ACC112 (cell line): ENCODE measurements at regions not wholly inside any gene's neighbourhood (a gene's known extent, or its start where the extent isn't known, plus 50 kb on each side); places are given as distances from the start of the nearest gene placed in this dataset.
A peak's percentile ranks its signal among the peaks of the same experiment; 100 is the strongest.

Experiments used
- H2AFZ ChIP-seq: fragments of 200-600 bp; sonication (generic); one replicate; pipeline ENCODE4 v1.6.0; 2017; ENCODE audit warnings: antibody characterized with exemption, low read length; ENCODE audit not compliant: unreplicated experiment
- H3K27ac ChIP-seq: fragments of 200-600 bp; sonication (generic); 2 replicates; pipeline ENCODE4 v1.5.1; 2014; ENCODE audit warnings: low read depth, mild to moderate bottlenecking, antibody characterized with exemption, low read length, moderate library complexity
- H3K27me3 ChIP-seq: fragments of 200-600 bp; sonication (generic); 2 replicates; pipeline ENCODE4 v1.6.1; 2014; ENCODE audit warnings: mild to moderate bottlenecking, antibody characterized with exemption, low read length, moderate library complexity, mixed read lengths; ENCODE audit not compliant: insufficient read depth
- H3K36me3 ChIP-seq: fragments of 200-600 bp; sonication (generic); 2 replicates; pipeline ENCODE4 v1.6.1; 2016; ENCODE audit warnings: mild to moderate bottlenecking, antibody characterized with exemption, low read length, moderate library complexity, mixed read lengths; ENCODE audit not compliant: insufficient read depth
- H3K4me1 ChIP-seq: fragments of 200-600 bp; sonication (generic); one replicate; pipeline ENCODE4 v1.6.1; 2016; ENCODE audit warnings: low read length, mixed read lengths; ENCODE audit not compliant: insufficient read depth, unreplicated experiment, control insufficient read depth
- H3K4me3 ChIP-seq: fragments of 200-600 bp; sonication (generic); 2 replicates; pipeline ENCODE4 v1.5.1; 2014; ENCODE audit warnings: mild to moderate bottlenecking, low read depth, low read length
- H3K79me2 ChIP-seq: fragments of 200-600 bp; sonication (generic); one replicate; pipeline ENCODE4 v1.6.0; 2016; ENCODE audit warnings: low read length; ENCODE audit not compliant: control insufficient read depth, unreplicated experiment, insufficient read depth

- Histone ChIP-seq H3K27ac (no peak overlapping the region), H3K4me1 (peaks cover 12% of the 10 kb centered on the region), H3K36me3 (0 out of 2 replicates have a peak, but pooled peaks cover 1% of the 10 kb centered on the region)
These were observed 133.6 kb downstream of the TLR5 start for GRCh38 chr1:223009406-223009805.

GRCh38 chr1:223010582-223011504 is 132.2 kb downstream of the TLR5 start:
- H3K27me3 ChIP-seq: no peaks in the 10 kb centered on the region
- peaks cover 12% of the 10 kb centered on the region for H3K4me1 ChIP-seq
- H2AFZ ChIP-seq: peak overlapping the region; percentile 83
- peak overlapping the region; percentile 55 for H3K4me3 ChIP-seq
- H3K79me2 ChIP-seq: no peaks in the 10 kb centered on the region
- no peaks in the 10 kb centered on the region for H3K36me3 ChIP-seq
- peak overlapping the region; percentile 24; the same call in 1 of the 2 replicates for H3K27ac ChIP-seq

More at GRCh38 chr1:223009406-223009805, 133.6 kb downstream of the TLR5 start:
- Histone ChIP-seq H3K27me3 (no peaks in the 10 kb centered on the region), H3K79me2 (no peaks in the 10 kb centered on the region), H3K4me3 (no peak overlapping the region), H2AFZ (no peak overlapping the region)

- no peak overlapping the region for H2AFZ ChIP-seq
- peaks cover 12% of the 10 kb centered on the region for H3K4me1 ChIP-seq
- H3K27ac ChIP-seq: no peak overlapping the region
These were observed 131.6 kb downstream of the TLR5 start for GRCh38 chr1:223011505-223011856.

GRCh38 chr1:223012176-223012788 is 130.8 kb downstream of the TLR5 start:
- H3K4me1 ChIP-seq: peaks cover 12% of the 10 kb centered on the region
- no peak overlapping the region for H3K4me3 ChIP-seq
- H3K36me3 ChIP-seq: no peaks in the 10 kb centered on the region
- H3K27me3 ChIP-seq: no peaks in the 10 kb centered on the region
- no peaks in the 10 kb centered on the region for H3K79me2 ChIP-seq
- H3K27ac ChIP-seq: no peak overlapping the region
- H2AFZ ChIP-seq: no peak overlapping the region

More at GRCh38 chr1:223011505-223011856, 131.6 kb downstream of the TLR5 start:
- Histone ChIP-seq H3K36me3 (no peaks in the 10 kb centered on the region), H3K27me3 (no peaks in the 10 kb centered on the region), H3K79me2 (no peaks in the 10 kb centered on the region), H3K4me3 (peak overlapping the region; percentile 55)

- Histone ChIP-seq H3K79me2 (no peaks in the 10 kb centered on the region), H2AFZ (no peak overlapping the region), H3K4me3 (no peak overlapping the region), H3K27ac (no peak overlapping the region), H3K27me3 (no peaks in the 10 kb centered on the region), H3K36me3 (no peaks in the 10 kb centered on the region), H3K4me1 (peaks cover 12% of the 10 kb centered on the region)
These were observed 130.1 kb downstream of the TLR5 start for GRCh38 chr1:223012938-223013337.

GRCh38 chr1:223014142-223014873 is 128.7 kb downstream of the TLR5 start:
- no peak overlapping the region for H3K4me3 ChIP-seq
- no peak overlapping the region for H2AFZ ChIP-seq
- H3K27ac ChIP-seq: no peak overlapping the region
- no peaks in the 10 kb centered on the region for H3K36me3 ChIP-seq
- peaks cover 12% of the 10 kb centered on the region for H3K4me1 ChIP-seq
- H3K79me2 ChIP-seq: no peaks in the 10 kb centered on the region
- H3K27me3 ChIP-seq: no peaks in the 10 kb centered on the region

GRCh38 chr1:223016381-223016780 is 126.7 kb downstream of the TLR5 start:
- H3K79me2 ChIP-seq: no peaks in the 10 kb centered on the region
- H3K27me3 ChIP-seq: no peaks in the 10 kb centered on the region
- H3K36me3 ChIP-seq: no peaks in the 10 kb centered on the region
- H3K4me1 ChIP-seq: peaks cover 2% of the 10 kb centered on the region
- no peak overlapping the region for H3K4me3 ChIP-seq
- no peak overlapping the region for H3K27ac ChIP-seq
- H2AFZ ChIP-seq: no peak overlapping the region

GRCh38 chr1:223016890-223017289 is 126.2 kb downstream of the TLR5 start:
- H3K4me3 ChIP-seq: no peak overlapping the region
- no peaks in the 10 kb centered on the region for H3K79me2 ChIP-seq
- H3K4me1 ChIP-seq: no peaks in the 10 kb centered on the region
- H3K27me3 ChIP-seq: no peaks in the 10 kb centered on the region
- H3K36me3 ChIP-seq: no peaks in the 10 kb centered on the region
- no peak overlapping the region for H2AFZ ChIP-seq
- H3K27ac ChIP-seq: no peak overlapping the region

GRCh38 chr1:223017291-223017690 is 125.8 kb downstream of the TLR5 start:
- Histone ChIP-seq H3K27ac (no peak overlapping the region), H3K79me2 (no peaks in the 10 kb centered on the region), H2AFZ (no peak overlapping the region), H3K4me3 (no peak overlapping the region), H3K27me3 (no peaks in the 10 kb centered on the region), H3K36me3 (no peaks in the 10 kb centered on the region), H3K4me1 (no peaks in the 10 kb centered on the region)

- Histone ChIP-seq H3K27me3 (no peaks in the 10 kb centered on the region), H3K27ac (no peak overlapping the region), H3K4me1 (no peaks in the 10 kb centered on the region), H2AFZ (no peak overlapping the region), H3K36me3 (no peaks in the 10 kb centered on the region), H3K79me2 (no peaks in the 10 kb centered on the region), H3K4me3 (no peak overlapping the region)
These were observed 124.5 kb downstream of the TLR5 start for GRCh38 chr1:223018534-223018933.
